Neural cell (in vitro differentiated cells): ENCODE measurements at regions not wholly inside any gene's neighbourhood (a gene's known extent, or its start where the extent isn't known, plus 50 kb on each side); places are given as distances from the start of the nearest gene placed in this dataset.

ENCODE experiments used
- H2AFZ ChIP-seq: fragments of 200-600, 300-800 bp; sonication (generic), shearing (Covaris generic); 2 replicates; pipeline ENCODE4 v1.6.0; 2014; ENCODE audit warnings: low read depth, mild to moderate bottlenecking, antibody characterized with exemption, low read length, moderate library complexity
- H3F3A ChIP-seq: fragments of 200-600 bp; shearing (Covaris generic); 2 replicates; pipeline ENCODE4 v1.6.1; 2016; ENCODE audit warnings: mild to moderate bottlenecking, moderate library complexity, mixed read lengths, antibody characterized with exemption, low read length; ENCODE audit not compliant: insufficient read depth, poor library complexity, severe bottlenecking
- H3K27ac ChIP-seq: fragments of 200-600, 300-800 bp; sonication (generic), shearing (Covaris generic); 2 replicates; pipeline ENCODE4 v1.5.1; 2014; ENCODE audit warnings: mild to moderate bottlenecking, low read length, moderate library complexity
- H3K27me3 ChIP-seq: fragments of 300-800, 200-600 bp; sonication (generic), shearing (Covaris generic); 2 replicates; pipeline ENCODE4 v1.6.0; 2014; ENCODE audit warnings: mild to moderate bottlenecking, low read depth, low read length, moderate library complexity; ENCODE audit not compliant: insufficient read depth
- H3K36me3 ChIP-seq: fragments of 300-800, 200-600 bp; sonication (generic), shearing (Covaris generic); 2 replicates; pipeline ENCODE4 v1.5.1; 2014; ENCODE audit warnings: mild to moderate bottlenecking, antibody characterized with exemption, low read length, moderate library complexity; ENCODE audit not compliant: insufficient read depth
- H3K4me2 ChIP-seq: fragments of 300-800, 200-600 bp; sonication (generic), shearing (Covaris generic); 2 replicates; pipeline ENCODE4 v1.6.0; 2014; ENCODE audit warnings: mild to moderate bottlenecking, low read length
- H3K4me3 ChIP-seq: fragments of 300-800, 200-600 bp; sonication (generic), shearing (Covaris generic); 2 replicates; pipeline ENCODE4 v1.5.1; 2014; ENCODE audit warnings: mild to moderate bottlenecking, low read length, moderate library complexity
- H3K79me2 ChIP-seq: fragments of 200-600 bp; shearing (Covaris generic); replicated peaks from 2 replicates; pipeline ENCODE4 v1.6.0; 2014; ENCODE audit warnings: mild to moderate bottlenecking, low read length, moderate library complexity; ENCODE audit not compliant: insufficient read depth
- H3K9ac ChIP-seq: fragments of 300-800, 200-600 bp; sonication (generic), shearing (Covaris generic); 2 replicates; pipeline ENCODE4 v1.6.1; 2016; ENCODE audit warnings: mild to moderate bottlenecking, low read length, mixed read lengths
- H3K9me2 ChIP-seq: fragments of 200-600 bp; shearing (Covaris generic); 2 replicates; pipeline ENCODE4 v1.6.1; 2016; ENCODE audit warnings: mild to moderate bottlenecking, low read length, mixed read lengths; ENCODE audit not compliant: insufficient read depth
- H3K9me3 ChIP-seq: fragments of 200-600, 300-800 bp; sonication (generic), shearing (Covaris generic); 2 replicates; pipeline ENCODE4 v1.6.1; 2016; ENCODE audit warnings: mild to moderate bottlenecking, mixed run types, low read length, moderate library complexity, mixed read lengths
- H4K20me1 ChIP-seq: fragments of 200-600 bp; shearing (Covaris generic); 2 replicates; pipeline ENCODE4 v1.6.1; 2016; ENCODE audit warnings: mild to moderate bottlenecking, mixed run types; ENCODE audit not compliant: insufficient read depth
- CTCF ChIP-seq: fragments of 450-650 bp; IDR thresholded peaks from 2 replicates; pipeline ENCODE4 v1.5.1; 2014; ENCODE audit warnings: antibody characterized with exemption, mild to moderate bottlenecking, moderate library complexity; ENCODE audit not compliant: poor library complexity, severe bottlenecking
- EP300 ChIP-seq: fragments of 450-650 bp; conservative IDR thresholded peaks from 2 replicates; pipeline ENCODE4 v1.6.1; 2014; ENCODE audit warnings: antibody characterized with exemption, mild to moderate bottlenecking, moderate library complexity; ENCODE audit not compliant: poor library complexity, severe bottlenecking
- EZH2 ChIP-seq: fragments of 200-600, 300-800 bp; shearing (Covaris generic), sonication (generic); IDR thresholded peaks from 2 replicates; pipeline ENCODE4 v1.6.1; 2014; ENCODE audit warnings: antibody characterized with exemption, low read length, borderline replicate concordance, mild to moderate bottlenecking; ENCODE audit not compliant: insufficient read depth, poor library complexity, severe bottlenecking
- MXI1 ChIP-seq: fragments of 450-650 bp; conservative IDR thresholded peaks from 2 replicates; pipeline ENCODE4 v1.6.1; 2014; ENCODE audit warnings: antibody characterized with exemption, mild to moderate bottlenecking; ENCODE audit not compliant: poor library complexity, severe bottlenecking
- POLR2AphosphoS5 ChIP-seq: IDR thresholded peaks from 2 replicates; pipeline ENCODE4 v1.6.1; 2012
- RAD21 ChIP-seq: fragments of 450-650 bp; conservative IDR thresholded peaks from 2 replicates; pipeline ENCODE4 v1.6.1; 2014; ENCODE audit warnings: antibody characterized with exemption, mild to moderate bottlenecking, moderate library complexity
- REST ChIP-seq: IDR thresholded peaks from 2 replicates; pipeline ENCODE4 v1.6.1; 2012; ENCODE audit warnings: borderline replicate concordance
- SMC3 ChIP-seq: fragments of 450-650 bp; conservative IDR thresholded peaks from 2 replicates; pipeline ENCODE4 v1.6.1; 2014; ENCODE audit warnings: antibody characterized with exemption, mild to moderate bottlenecking, moderate library complexity; ENCODE audit not compliant: poor library complexity
- TAF1 ChIP-seq: IDR thresholded peaks from 2 replicates; pipeline ENCODE4 v1.6.1; 2012; ENCODE audit warnings: low read depth

- H3K9ac ChIP-seq, result no peak overlapping the region
- H3K4me2 ChIP-seq, result no peak overlapping the region
- no peak for TF ChIP-seq MXI1
- TF ChIP-seq POLR2AphosphoS5, result no peak
- TF ChIP-seq CTCF, result no peak
- TF ChIP-seq REST, result no peak
- TF ChIP-seq EP300, result no peak
- no peak for TF ChIP-seq RAD21
- TF ChIP-seq SMC3, result no peak
- TF ChIP-seq TAF1, result no peak
- TF ChIP-seq EZH2, result no peak
- no peaks in the 10 kb centered on the region for H4K20me1 ChIP-seq
- no peaks in the 10 kb centered on the region for H3K36me3 ChIP-seq
- peaks cover 2% of the 10 kb centered on the region for H3K9me3 ChIP-seq
- H3K27me3 ChIP-seq, result no peaks in the 10 kb centered on the region
- H3K9me2 ChIP-seq, result no peaks in the 10 kb centered on the region
- no peaks in the 10 kb centered on the region for H3K79me2 ChIP-seq
- H2AFZ ChIP-seq, result no peak overlapping the region
- H3K27ac ChIP-seq, result no peak overlapping the region
- no peaks in the 10 kb centered on the region for H3F3A ChIP-seq
- no peak overlapping the region for H3K4me3 ChIP-seq
Measured at GRCh38 chr4:100086766-100087431, 103.4 kb downstream of the DDIT4L start.

GRCh38 chr4:100084892-100085291 is 105.4 kb downstream of the DDIT4L start:
- no peaks in the 10 kb centered on the region for H3F3A ChIP-seq
- no peak for TF ChIP-seq MXI1
- no peak for TF ChIP-seq SMC3
- TF ChIP-seq REST, result no peak
- TF ChIP-seq EZH2, result no peak
- TF ChIP-seq POLR2AphosphoS5, result no peak
- no peak for TF ChIP-seq RAD21
- no peak for TF ChIP-seq EP300
- TF ChIP-seq TAF1, result no peak
- no peak for TF ChIP-seq CTCF

More at GRCh38 chr4:100084892-100085291, 105.4 kb downstream of the DDIT4L start:
- Histone ChIP-seq H3K9me3 (peaks cover 2% of the 10 kb centered on the region), H3K9me2 (no peaks in the 10 kb centered on the region), H3K27ac (no peak overlapping the region), H3K27me3 (no peaks in the 10 kb centered on the region), H3K9ac (no peak overlapping the region), H4K20me1 (no peaks in the 10 kb centered on the region), H3K79me2 (no peaks in the 10 kb centered on the region), H3K4me3 (no peak overlapping the region), H3K36me3 (no peaks in the 10 kb centered on the region), H2AFZ (no peak overlapping the region), H3K4me2 (no peak overlapping the region)
